ENCODE measurements at regions not wholly inside any gene's neighbourhood (a gene's known extent, or its start where the extent isn't known, plus 50 kb on each side); places are given as distances from the start of the nearest gene placed in this dataset.

- Histone ChIP-seq H3K27ac (ENCODE audit: low read depth, low read length, poor library complexity, severe bottlenecking) (no peak overlapping the region), H3K4me3 (ENCODE audit: low read depth, low read length, poor library complexity, severe bottlenecking) (no peak overlapping the region), H3K36me3 (ENCODE audit: insufficient read depth, low read length, poor library complexity, severe bottlenecking) (no peaks in the 10 kb centered on the region), H3K9me3 (ENCODE audit: low read depth, low read length, poor library complexity, severe bottlenecking) (no peaks in the 10 kb centered on the region), H3K4me1 (ENCODE audit: insufficient read depth, low read length, poor library complexity, severe bottlenecking) (no peaks in the 10 kb centered on the region), H3K27me3 (replicated peaks; ENCODE audit: insufficient read depth, low read depth, low read length, poor library complexity) (no peaks in the 10 kb centered on the region)
- no TSS peak for BruUV-seq (replicated peaks)
- intact Hi-C loops (cut with micrococcal nuclease; ENCODE audit: unreplicated experiment), result no loop called here
- no peak for TF ChIP-seq EZH2 (IDR thresholded peaks at IDR 0.05; ENCODE audit: borderline replicate concordance, low read depth, low read length, poor library complexity, severe bottlenecking)
- TF ChIP-seq CTCF (conservative IDR thresholded peaks at IDR 0.05; ENCODE audit: low read depth, low read length), result no peak
- ChIA-PET CTCF (interaction anchor here (0.7 kb wide), 1 partner anchor 414 kb away, joined by 4 read pairs; no protein-coding TSS in a partner anchor), POLR2A (ENCODE audit: low non-redundant PET) (no interaction called here)
- peak; percentile 8 for DNase-seq (ENCODE audit: low spot score)
Observed at GRCh38 chr2:145957929-145958328, 1438.0 kb upstream of the ZEB2 start.

- ChIA-PET POLR2A (ENCODE audit: low non-redundant PET) (no interaction called here), CTCF (no interaction called here)
- no peaks in the 10 kb centered on the region for H3K36me3 ChIP-seq (ENCODE audit: insufficient read depth, low read length, poor library complexity, severe bottlenecking)
- no peak for DNase-seq (ENCODE audit: low spot score)
- peaks cover 6% of the 10 kb centered on the region for H3K9me3 ChIP-seq (ENCODE audit: low read depth, low read length, poor library complexity, severe bottlenecking)
- no peak overlapping the region for H3K27ac ChIP-seq (ENCODE audit: low read depth, low read length, poor library complexity, severe bottlenecking)
- intact Hi-C loops (cut with micrococcal nuclease; ENCODE audit: unreplicated experiment), result loop anchor here (10.0 kb wide), 2 partner anchors 295 to 585 kb away; no protein-coding TSS in a partner anchor
- peaks cover under 1% of the 10 kb centered on the region for H3K4me1 ChIP-seq (ENCODE audit: insufficient read depth, low read length, poor library complexity, severe bottlenecking)
- no peak overlapping the region for H3K4me3 ChIP-seq (ENCODE audit: low read depth, low read length, poor library complexity, severe bottlenecking)
- no peaks in the 10 kb centered on the region for H3K27me3 ChIP-seq (replicated peaks; ENCODE audit: insufficient read depth, low read depth, low read length, poor library complexity)
- no peak for TF ChIP-seq EZH2 (IDR thresholded peaks at IDR 0.05; ENCODE audit: borderline replicate concordance, low read depth, low read length, poor library complexity, severe bottlenecking)
- no peak for TF ChIP-seq CTCF (conservative IDR thresholded peaks at IDR 0.05; ENCODE audit: low read depth, low read length)
- no TSS peak for BruUV-seq (replicated peaks)
Observed at GRCh38 chr2:145939949-145940348, 1420.0 kb upstream of the ZEB2 start.

- TF ChIP-seq EZH2 (IDR thresholded peaks at IDR 0.05; ENCODE audit: borderline replicate concordance, low read depth, low read length, poor library complexity, severe bottlenecking), result no peak
- no peak for TF ChIP-seq CTCF (conservative IDR thresholded peaks at IDR 0.05; ENCODE audit: low read depth, low read length)
- ChIA-PET CTCF (no interaction called here), POLR2A (ENCODE audit: low non-redundant PET) (no interaction called here)
- intact Hi-C loops (cut with micrococcal nuclease; ENCODE audit: unreplicated experiment), result loop anchor here (10.0 kb wide), 2 partner anchors 300 to 590 kb away; no protein-coding TSS in a partner anchor
- no TSS peak for BruUV-seq (replicated peaks)
- no peak overlapping the region for H3K4me3 ChIP-seq (ENCODE audit: low read depth, low read length, poor library complexity, severe bottlenecking)
- peaks cover 27% of the 10 kb centered on the region for H3K4me1 ChIP-seq (ENCODE audit: insufficient read depth, low read length, poor library complexity, severe bottlenecking)
- H3K27me3 ChIP-seq (replicated peaks; ENCODE audit: insufficient read depth, low read depth, low read length, poor library complexity), result no peaks in the 10 kb centered on the region
- H3K36me3 ChIP-seq (ENCODE audit: insufficient read depth, low read length, poor library complexity, severe bottlenecking), result no peaks in the 10 kb centered on the region
- no peak overlapping the region for H3K27ac ChIP-seq (ENCODE audit: low read depth, low read length, poor library complexity, severe bottlenecking)
- no peak for DNase-seq (ENCODE audit: low spot score)
- H3K9me3 ChIP-seq (ENCODE audit: low read depth, low read length, poor library complexity, severe bottlenecking), result no peaks in the 10 kb centered on the region
Observed at GRCh38 chr2:145935016-145935415, 1415.1 kb upstream of the ZEB2 start.
